Stimulated activated naive CD4-positive, alpha-beta T cell (primary cell): ENCODE measurements at regions not wholly inside any gene's neighbourhood (a gene's known extent, or its start where the extent isn't known, plus 50 kb on each side); places are given as distances from the start of the nearest gene placed in this dataset.
"Not testable (repeated sequence)": the region's sequence is repeated elsewhere in the genome, so short reads cannot be mapped to it uniquely, and the experiment has no call there.

Experiments used
- DNase-seq, 6 experiments: peaks; one replicate each; lab custom pipeline; 2025; lab: John Stamatoyannopoulos, UW

- not testable (repeated sequence) for DNase-seq
Observed at GRCh38 chr2:94737145-94737544, 134.1 kb upstream of the TEKT4 start.

- not testable (repeated sequence) for DNase-seq
Observed at GRCh38 chr2:94737736-94738342, 133.4 kb upstream of the TEKT4 start.

GRCh38 chr2:94753466-94753998 is 117.7 kb upstream of the TEKT4 start:
- DNase-seq, result no peak

GRCh38 chr2:94758546-94758945 is 112.7 kb upstream of the TEKT4 start:
- no peak for DNase-seq

- DNase-seq, result no peak
Observed at GRCh38 chr2:94759211-94759610, 112.0 kb upstream of the TEKT4 start.

- DNase-seq, result no peak
Observed at GRCh38 chr2:94762600-94762999, 108.6 kb upstream of the TEKT4 start.

GRCh38 chr2:94763318-94763717 is 107.9 kb upstream of the TEKT4 start:
- DNase-seq, result no peak

GRCh38 chr2:94764331-94764730 is 106.9 kb upstream of the TEKT4 start:
- peak in 1 of 6 experiments; percentile 2 for DNase-seq

- DNase-seq, result no peak
Observed at GRCh38 chr2:94767336-94767735, 103.9 kb upstream of the TEKT4 start.

- DNase-seq, result no peak
Observed at GRCh38 chr2:94769733-94770132, 101.5 kb upstream of the TEKT4 start.

- DNase-seq, result no peak
Observed at GRCh38 chr2:94774851-94775250, 96.4 kb upstream of the TEKT4 start.

GRCh38 chr2:94776036-94776435 is 95.2 kb upstream of the TEKT4 start:
- DNase-seq, result no peak

GRCh38 chr2:94785105-94785504 is 86.1 kb upstream of the TEKT4 start:
- not testable (repeated sequence) for DNase-seq

- DNase-seq, result not testable (repeated sequence)
Observed at GRCh38 chr2:94786424-94786823, 84.8 kb upstream of the TEKT4 start.

GRCh38 chr2:94790169-94790568 is 81.1 kb upstream of the TEKT4 start:
- DNase-seq, result not testable (repeated sequence)

- not testable (repeated sequence) for DNase-seq
Observed at GRCh38 chr2:94797235-94797634, 74.0 kb upstream of the TEKT4 start.
